Rectal smooth muscle tissue (tissue), 1 donor: ENCODE measurements at regions not wholly inside any gene's neighbourhood (a gene's known extent, or its start where the extent isn't known, plus 50 kb on each side); places are given as distances from the start of the nearest gene placed in this dataset.

Experiments
- H3K27ac ChIP-seq: one replicate; pipeline ENCODE4 v1.7.0; 2013; ENCODE audit warnings: low read depth, low read length, inconsistent platforms
- H3K27me3 ChIP-seq: one replicate; pipeline ENCODE4 v1.7.0; 2013; ENCODE audit warnings: low read length; ENCODE audit not compliant: control insufficient read depth, insufficient read depth
- H3K36me3 ChIP-seq: one replicate; pipeline ENCODE4 v1.7.0; 2013; ENCODE audit warnings: low read length; ENCODE audit not compliant: control insufficient read depth, insufficient read depth
- H3K4me1 ChIP-seq: one replicate; pipeline ENCODE4 v1.7.0; 2013; ENCODE audit warnings: low read length; ENCODE audit not compliant: control insufficient read depth, insufficient read depth
- H3K4me3 ChIP-seq: one replicate; pipeline ENCODE4 v1.7.0; 2013; ENCODE audit warnings: low read length
- H3K9ac ChIP-seq: one replicate; pipeline ENCODE4 v1.7.0; 2013; ENCODE audit warnings: low read length

DNA sequence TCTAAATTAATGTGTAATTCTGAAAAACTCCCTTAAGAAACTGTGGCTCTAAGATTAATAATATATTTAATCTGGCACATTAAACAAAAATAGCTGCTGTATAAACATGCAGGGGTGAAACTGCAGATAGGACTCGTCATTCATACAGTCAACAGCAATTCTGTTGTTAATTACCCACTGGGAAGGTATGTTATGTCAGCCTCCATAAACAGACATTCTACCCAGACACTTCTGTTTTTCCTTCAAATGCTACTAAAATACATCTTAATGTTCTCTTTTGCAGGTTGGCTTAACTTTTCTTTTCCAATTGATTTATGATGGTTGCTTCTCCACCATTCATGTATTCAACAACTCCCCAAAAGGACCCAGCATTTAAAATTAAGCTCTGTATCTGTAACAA lies 165.6 kb downstream of the SIPA1L2 start:
- Histone ChIP-seq H3K4me1 (no peaks in the 10 kb centered on the region), H3K4me3 (no peak overlapping the region), H3K36me3 (peaks cover 4% of the 10 kb centered on the region), H3K27me3 (no peaks in the 10 kb centered on the region), H3K27ac (no peak overlapping the region), H3K9ac (no peak overlapping the region)

DNA sequence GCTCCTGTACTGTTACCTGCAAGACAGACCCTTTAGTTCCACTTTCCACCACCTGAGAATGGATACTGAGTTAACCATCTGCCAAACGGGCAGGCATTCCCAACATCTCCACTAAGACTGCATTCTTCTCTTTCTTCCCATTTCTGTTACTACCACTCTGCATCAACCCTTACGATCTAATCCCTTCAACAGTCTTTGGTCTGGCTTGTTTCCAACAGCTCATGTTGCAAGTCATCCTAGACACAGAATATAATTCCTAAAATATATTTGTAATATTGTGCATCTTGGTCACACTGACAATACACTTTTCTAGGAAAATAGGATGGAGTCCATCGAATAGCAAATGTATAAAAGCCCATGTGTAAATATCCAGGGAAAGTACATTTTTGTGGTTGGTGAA lies 166.7 kb downstream of the SIPA1L2 start:
- Histone ChIP-seq H3K36me3 (peaks cover 4% of the 10 kb centered on the region), H3K27ac (no peak overlapping the region), H3K27me3 (no peaks in the 10 kb centered on the region), H3K4me3 (no peak overlapping the region), H3K4me1 (no peaks in the 10 kb centered on the region), H3K9ac (no peak overlapping the region)

- H3K36me3 ChIP-seq: peaks cover 4% of the 10 kb centered on the region
- H3K27me3 ChIP-seq: no peaks in the 10 kb centered on the region
- no peaks in the 10 kb centered on the region for H3K4me1 ChIP-seq
- H3K9ac ChIP-seq: no peak overlapping the region
- H3K4me3 ChIP-seq: no peak overlapping the region
- H3K27ac ChIP-seq: no peak overlapping the region
Measured at GRCh38 chr1:232462213-232462612, 167.7 kb downstream of the SIPA1L2 start.

DNA sequence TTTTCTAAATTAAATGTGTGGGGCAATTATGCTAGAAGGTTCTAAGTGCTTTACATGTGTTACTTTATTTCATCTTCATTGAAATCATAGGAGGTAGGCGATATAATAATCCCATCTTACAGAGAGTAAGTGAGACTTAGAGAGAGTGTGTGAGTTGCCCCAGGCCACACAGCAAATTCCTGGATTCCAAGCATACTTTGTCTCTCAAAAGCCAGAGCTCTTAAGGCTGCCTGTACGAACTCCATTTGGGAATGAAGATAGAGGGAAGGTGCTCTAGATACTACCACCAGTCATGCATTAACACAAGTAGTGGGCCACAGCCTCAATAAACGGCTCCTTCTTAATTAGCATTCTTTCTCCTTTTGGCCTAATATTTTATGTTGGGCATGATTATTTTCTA lies 170.1 kb downstream of the SIPA1L2 start:
- Histone ChIP-seq H3K27ac (no peak overlapping the region), H3K27me3 (no peaks in the 10 kb centered on the region), H3K9ac (no peak overlapping the region), H3K4me1 (no peaks in the 10 kb centered on the region), H3K36me3 (peaks cover 3% of the 10 kb centered on the region), H3K4me3 (no peak overlapping the region)

DNA sequence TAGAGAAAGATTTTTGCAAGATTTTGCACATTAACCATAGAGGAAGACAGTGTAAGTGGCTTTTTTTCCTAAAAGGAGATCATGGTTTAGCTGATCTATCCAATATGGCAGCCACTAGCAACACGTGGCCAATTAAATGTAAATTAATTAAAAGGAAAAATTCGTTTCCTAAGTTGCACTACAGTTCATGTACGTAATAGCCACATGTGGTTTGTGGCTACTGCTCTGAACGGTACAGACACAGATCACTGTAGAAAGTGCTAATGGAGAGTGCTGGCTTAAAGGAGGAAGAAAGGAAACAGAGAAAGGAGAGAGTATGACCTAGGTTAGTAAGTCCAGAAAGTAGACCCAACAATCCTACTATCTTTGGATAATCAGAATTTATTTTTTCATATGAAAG lies 170.8 kb downstream of the SIPA1L2 start:
- Histone ChIP-seq H3K36me3 (no peaks in the 10 kb centered on the region), H3K4me3 (no peak overlapping the region), H3K27ac (no peak overlapping the region), H3K4me1 (no peaks in the 10 kb centered on the region), H3K27me3 (no peaks in the 10 kb centered on the region), H3K9ac (no peak overlapping the region)

- Histone ChIP-seq H3K9ac (no peak overlapping the region), H3K27ac (no peak overlapping the region), H3K36me3 (no peaks in the 10 kb centered on the region), H3K27me3 (no peaks in the 10 kb centered on the region), H3K4me3 (no peak overlapping the region), H3K4me1 (no peaks in the 10 kb centered on the region)
Measured at GRCh38 chr1:232457595-232457994, 172.3 kb downstream of the SIPA1L2 start.

- Histone ChIP-seq H3K36me3 (no peaks in the 10 kb centered on the region), H3K27me3 (no peaks in the 10 kb centered on the region), H3K9ac (no peak overlapping the region), H3K27ac (no peak overlapping the region), H3K4me3 (no peak overlapping the region), H3K4me1 (no peaks in the 10 kb centered on the region)
Measured at GRCh38 chr1:232456714-232457113, 173.2 kb downstream of the SIPA1L2 start.

- H3K9ac ChIP-seq: no peak overlapping the region
Measured at GRCh38 chr1:232454227-232454886, 175.6 kb downstream of the SIPA1L2 start.

DNA sequence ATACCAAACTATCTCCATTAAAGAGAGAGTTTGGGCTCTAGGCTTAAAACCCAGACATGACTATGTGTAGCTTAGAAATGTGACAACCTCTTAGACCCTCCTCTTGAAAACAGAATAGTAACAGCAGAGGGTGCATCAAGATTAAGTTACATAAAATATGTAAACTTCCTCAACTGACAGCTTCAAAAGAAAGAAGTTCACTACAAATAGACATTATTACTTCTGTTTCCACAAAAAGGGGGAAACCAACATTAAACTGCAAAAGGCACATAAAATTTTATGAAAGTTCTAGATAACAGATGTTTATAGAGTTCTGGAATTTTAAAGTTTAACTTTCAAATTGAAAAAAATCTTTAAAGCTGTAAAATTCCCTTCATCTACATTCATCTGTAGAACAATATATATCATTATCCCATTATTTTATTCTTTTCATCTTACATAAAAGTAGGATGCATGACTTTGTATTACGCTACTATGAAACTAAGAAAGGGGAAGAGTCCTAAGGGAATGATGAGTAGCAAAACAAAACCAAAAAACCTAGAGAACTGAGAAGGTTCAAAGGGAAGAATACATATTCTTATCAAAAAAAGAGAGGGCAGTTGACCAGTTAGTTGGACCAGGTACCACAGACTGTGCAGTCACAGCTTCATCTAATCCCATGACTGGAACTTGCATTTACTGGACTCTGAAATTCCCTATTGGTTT lies 177.0 kb downstream of the SIPA1L2 start:
- Histone ChIP-seq H3K4me1 (no peaks in the 10 kb centered on the region), H3K27ac (no peak overlapping the region), H3K4me3 (no peak overlapping the region)

More at GRCh38 chr1:232454227-232454886, 175.6 kb downstream of the SIPA1L2 start:
- H3K36me3 ChIP-seq: no peaks in the 10 kb centered on the region
- no peaks in the 10 kb centered on the region for H3K4me1 ChIP-seq
- H3K4me3 ChIP-seq: no peak overlapping the region
- no peak overlapping the region for H3K27ac ChIP-seq
- H3K27me3 ChIP-seq: no peaks in the 10 kb centered on the region

DNA sequence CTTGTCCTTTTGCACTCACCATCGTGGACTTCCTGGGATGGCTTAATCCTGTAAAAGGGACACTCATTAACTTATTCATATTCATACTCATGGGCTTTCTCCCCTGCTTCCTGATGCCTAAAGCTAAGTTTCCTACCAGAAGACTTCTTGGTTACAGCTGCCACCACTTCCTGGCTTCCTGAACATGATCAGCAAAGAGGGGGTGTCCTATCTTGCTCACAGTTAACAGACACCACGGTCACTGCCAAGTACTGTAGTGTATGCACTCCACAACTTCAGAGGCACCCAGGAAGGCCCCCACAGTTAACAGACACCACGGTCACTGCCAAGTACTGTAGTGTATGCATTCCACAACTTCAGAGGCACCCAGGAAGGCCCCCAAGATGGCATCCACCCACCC lies 177.8 kb downstream of the SIPA1L2 start:
- Histone ChIP-seq H3K4me1 (no peaks in the 10 kb centered on the region), H3K9ac (no peak overlapping the region), H3K27ac (no peak overlapping the region), H3K4me3 (no peak overlapping the region), H3K27me3 (no peaks in the 10 kb centered on the region), H3K36me3 (no peaks in the 10 kb centered on the region)

More for the DNA sequence above, 177.0 kb downstream of the SIPA1L2 start:
- no peak overlapping the region for H3K9ac ChIP-seq
- no peaks in the 10 kb centered on the region for H3K36me3 ChIP-seq
- no peaks in the 10 kb centered on the region for H3K27me3 ChIP-seq

DNA sequence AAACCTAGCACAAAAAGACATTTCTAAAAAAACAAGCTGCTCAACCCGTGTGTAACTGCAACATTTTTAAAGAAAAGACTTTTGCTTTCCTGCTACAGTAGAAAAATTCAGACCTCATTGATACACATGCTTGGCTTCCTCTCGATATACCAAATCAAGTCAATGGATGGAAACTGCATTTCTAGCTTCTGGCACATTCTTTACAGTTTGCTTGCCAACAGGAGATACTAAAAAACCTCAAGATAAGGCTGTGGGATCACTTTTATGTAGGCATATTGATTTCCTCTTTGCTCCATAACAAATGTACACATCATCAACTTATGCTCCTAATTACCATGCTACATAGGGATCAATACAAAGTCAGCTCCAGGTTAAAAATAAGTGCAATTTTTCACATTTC lies 178.4 kb downstream of the SIPA1L2 start:
- H3K27me3 ChIP-seq: no peaks in the 10 kb centered on the region
- no peaks in the 10 kb centered on the region for H3K4me1 ChIP-seq
- no peak overlapping the region for H3K9ac ChIP-seq
- no peak overlapping the region for H3K4me3 ChIP-seq
- no peak overlapping the region for H3K27ac ChIP-seq
- H3K36me3 ChIP-seq: no peaks in the 10 kb centered on the region

DNA sequence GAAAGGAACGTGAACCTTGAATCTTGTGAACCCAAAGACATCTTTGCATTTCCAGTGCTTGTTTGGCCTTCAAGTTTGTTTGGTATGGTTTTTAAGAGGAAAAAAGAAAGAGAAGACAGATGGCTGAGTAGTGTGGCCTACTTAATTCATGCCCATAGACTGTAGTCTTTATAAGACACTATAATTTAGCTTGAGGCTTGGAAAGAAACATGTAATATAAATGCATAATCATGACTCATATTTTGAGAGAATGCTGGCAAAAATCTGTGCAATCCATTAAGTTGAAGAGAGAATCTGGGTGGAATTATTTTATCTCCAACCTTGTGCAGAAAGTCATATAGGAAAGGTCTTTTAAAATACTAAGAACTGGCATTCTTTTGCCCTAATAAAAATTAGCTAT lies 179.3 kb downstream of the SIPA1L2 start:
- Histone ChIP-seq H3K4me1 (no peaks in the 10 kb centered on the region), H3K36me3 (no peaks in the 10 kb centered on the region), H3K9ac (no peak overlapping the region)

DNA sequence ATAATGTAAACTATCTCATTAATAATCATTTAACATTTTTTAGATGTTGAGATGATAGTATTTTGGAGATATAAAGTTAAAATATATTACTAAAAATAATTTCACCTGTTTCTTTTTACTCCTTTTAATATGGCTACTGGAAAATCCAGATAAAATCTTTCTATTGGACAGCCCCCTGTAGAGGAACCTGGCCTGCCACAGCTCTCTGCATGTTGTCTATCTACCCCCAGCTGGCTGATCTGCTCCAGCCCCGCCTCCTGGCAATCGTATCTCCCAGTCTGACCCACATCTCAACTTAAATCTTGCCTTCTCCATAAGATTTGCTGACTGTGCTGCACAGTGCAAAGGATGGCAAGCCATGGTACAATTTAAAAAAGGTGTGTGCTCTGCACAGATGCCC lies 182.8 kb downstream of the SIPA1L2 start:
- H3K4me1 ChIP-seq: no peaks in the 10 kb centered on the region
- H3K4me3 ChIP-seq: no peak overlapping the region
- H3K27me3 ChIP-seq: no peaks in the 10 kb centered on the region
- H3K27ac ChIP-seq: no peak overlapping the region
- no peak overlapping the region for H3K9ac ChIP-seq
- H3K36me3 ChIP-seq: peaks cover 3% of the 10 kb centered on the region

More for the DNA sequence above, 179.3 kb downstream of the SIPA1L2 start:
- Histone ChIP-seq H3K4me3 (no peak overlapping the region), H3K27ac (no peak overlapping the region), H3K27me3 (no peaks in the 10 kb centered on the region)
